ENCODE measurements at regions not wholly inside any gene's neighbourhood (a gene's known extent, or its start where the extent isn't known, plus 50 kb on each side); places are given as distances from the start of the nearest gene placed in this dataset.

GRCh38 chr12:76201316-76201715, 116.8 kb upstream of the NAP1L1 start:
- no peak for DNase-seq
- no peak overlapping the region for H3K4me3 ChIP-seq

GRCh38 chr12:76199808-76200207, 115.3 kb upstream of the NAP1L1 start:
- H3K4me3 ChIP-seq, result no peak overlapping the region
- H3K9me3 ChIP-seq, result peaks cover 46% of the 10 kb centered on the region
- DNase-seq, result peak; percentile 62
- H3K36me3 ChIP-seq, result no peaks in the 10 kb centered on the region
- no peaks in the 10 kb centered on the region for H3K27me3 ChIP-seq

More at GRCh38 chr12:76201316-76201715, 116.8 kb upstream of the NAP1L1 start:
- Histone ChIP-seq H3K27me3 (no peaks in the 10 kb centered on the region), H3K36me3 (no peaks in the 10 kb centered on the region), H3K9me3 (peaks cover 43% of the 10 kb centered on the region)

GRCh38 chr12:76198839-76199238, 114.4 kb upstream of the NAP1L1 start:
- H3K9me3 ChIP-seq, result peaks cover 46% of the 10 kb centered on the region
- H3K4me3 ChIP-seq, result no peak overlapping the region
- H3K27me3 ChIP-seq, result no peaks in the 10 kb centered on the region
- H3K36me3 ChIP-seq, result no peaks in the 10 kb centered on the region
- no peak for DNase-seq

GRCh38 chr12:76197283-76197682, 112.8 kb upstream of the NAP1L1 start:
- Histone ChIP-seq H3K36me3 (no peaks in the 10 kb centered on the region), H3K27me3 (no peaks in the 10 kb centered on the region)
- no peak for DNase-seq

GRCh38 chr12:76195920-76196319, 111.4 kb upstream of the NAP1L1 start:
- H3K36me3 ChIP-seq, result no peaks in the 10 kb centered on the region
- H3K9me3 ChIP-seq, result peaks cover 42% of the 10 kb centered on the region
- H3K27me3 ChIP-seq, result no peaks in the 10 kb centered on the region
- no peak overlapping the region for H3K4me3 ChIP-seq
- no peak for DNase-seq

More at GRCh38 chr12:76197283-76197682, 112.8 kb upstream of the NAP1L1 start:
- H3K4me3 ChIP-seq, result no peak overlapping the region
- peaks cover 43% of the 10 kb centered on the region for H3K9me3 ChIP-seq

- Histone ChIP-seq H3K36me3 (no peaks in the 10 kb centered on the region), H3K27me3 (no peaks in the 10 kb centered on the region), H3K4me3 (no peak overlapping the region), H3K9me3 (peaks cover 30% of the 10 kb centered on the region)
- no peak for DNase-seq
Measured at GRCh38 chr12:76194724-76195123, 110.2 kb upstream of the NAP1L1 start.

GRCh38 chr12:76193961-76194360, 109.5 kb upstream of the NAP1L1 start:
- H3K36me3 ChIP-seq, result no peaks in the 10 kb centered on the region
- peaks cover 22% of the 10 kb centered on the region for H3K9me3 ChIP-seq
- no peak overlapping the region for H3K4me3 ChIP-seq
- no peaks in the 10 kb centered on the region for H3K27me3 ChIP-seq
- DNase-seq, result no peak

GRCh38 chr12:76192416-76192815, 107.9 kb upstream of the NAP1L1 start:
- peaks cover 9% of the 10 kb centered on the region; the same call in 1 of the 2 replicates for H3K9me3 ChIP-seq
- no peaks in the 10 kb centered on the region for H3K36me3 ChIP-seq
- no peaks in the 10 kb centered on the region for H3K27me3 ChIP-seq
- no peak for DNase-seq
- H3K4me3 ChIP-seq, result no peak overlapping the region

- H3K9me3 ChIP-seq, result no peaks in the 10 kb centered on the region; the same call in 1 of the 2 replicates
- no peaks in the 10 kb centered on the region for H3K27me3 ChIP-seq
- no peak for DNase-seq
- no peak overlapping the region for H3K4me3 ChIP-seq
- H3K36me3 ChIP-seq, result no peaks in the 10 kb centered on the region
Measured at GRCh38 chr12:76190299-76190698, 105.8 kb upstream of the NAP1L1 start.

- DNase-seq, result no peak
- no peaks in the 10 kb centered on the region for H3K9me3 ChIP-seq
- H3K36me3 ChIP-seq, result no peaks in the 10 kb centered on the region
- no peaks in the 10 kb centered on the region for H3K27me3 ChIP-seq
- no peak overlapping the region for H3K4me3 ChIP-seq
Measured at GRCh38 chr12:76189851-76190250, 105.4 kb upstream of the NAP1L1 start.

- Histone ChIP-seq H3K36me3 (no peaks in the 10 kb centered on the region), H3K27me3 (no peaks in the 10 kb centered on the region), H3K9me3 (no peaks in the 10 kb centered on the region), H3K4me3 (no peak overlapping the region)
- DNase-seq, result no peak
Measured at GRCh38 chr12:76187177-76187576, 102.7 kb upstream of the NAP1L1 start.

GRCh38 chr12:76186131-76186906, 101.8 kb upstream of the NAP1L1 start:
- Histone ChIP-seq H3K27me3 (no peaks in the 10 kb centered on the region), H3K36me3 (no peaks in the 10 kb centered on the region), H3K4me3 (no peak overlapping the region), H3K9me3 (no peaks in the 10 kb centered on the region)
- DNase-seq, result no peak

- H3K36me3 ChIP-seq, result no peaks in the 10 kb centered on the region
- no peaks in the 10 kb centered on the region for H3K9me3 ChIP-seq
- DNase-seq, result peak; percentile 89
- no peaks in the 10 kb centered on the region for H3K27me3 ChIP-seq
- H3K4me3 ChIP-seq, result no peak overlapping the region
Measured at GRCh38 chr12:76183459-76184186, 99.1 kb upstream of the NAP1L1 start.

GRCh38 chr12:76180401-76181277, 96.2 kb upstream of the NAP1L1 start:
- H3K4me3 ChIP-seq, result no peak overlapping the region
- H3K27me3 ChIP-seq, result no peaks in the 10 kb centered on the region
- DNase-seq, result no peak

GRCh38 chr12:76178452-76178851, 94.0 kb upstream of the NAP1L1 start:
- no peaks in the 10 kb centered on the region for H3K36me3 ChIP-seq
- H3K27me3 ChIP-seq, result no peaks in the 10 kb centered on the region
- no peaks in the 10 kb centered on the region for H3K9me3 ChIP-seq
- no peak for DNase-seq
- no peak overlapping the region for H3K4me3 ChIP-seq

More at GRCh38 chr12:76180401-76181277, 96.2 kb upstream of the NAP1L1 start:
- Histone ChIP-seq H3K36me3 (no peaks in the 10 kb centered on the region), H3K9me3 (no peaks in the 10 kb centered on the region)

GRCh38 chr12:76177821-76178220, 93.3 kb upstream of the NAP1L1 start:
- no peak overlapping the region for H3K4me3 ChIP-seq
- DNase-seq, result peak; percentile 78
- H3K9me3 ChIP-seq, result no peaks in the 10 kb centered on the region
- H3K36me3 ChIP-seq, result no peaks in the 10 kb centered on the region
- H3K27me3 ChIP-seq, result no peaks in the 10 kb centered on the region

GRCh38 chr12:76176940-76177339, 92.5 kb upstream of the NAP1L1 start:
- Histone ChIP-seq H3K27me3 (no peaks in the 10 kb centered on the region), H3K4me3 (no peak overlapping the region), H3K9me3 (no peaks in the 10 kb centered on the region), H3K36me3 (no peaks in the 10 kb centered on the region)
- DNase-seq, result peak; percentile 20

Data from MG63 (cell line).